HL-60 (cell line): ENCODE measurements at regions not wholly inside any gene's neighbourhood (a gene's known extent, or its start where the extent isn't known, plus 50 kb on each side); places are given as distances from the start of the nearest gene placed in this dataset.
"Not testable (repeated sequence)": the region's sequence is repeated elsewhere in the genome, so short reads cannot be mapped to it uniquely, and the experiment has no call there.

Experiments used
- DNase-seq, 2 experiments: peaks; one replicate each; pipeline ENCODE4 v3.0.0-alpha.2; 2010 to 2020; ENCODE audit warnings: low read depth in 1 of 2, low spot score in 1 of 2
- H3K27ac ChIP-seq: fragments of 250-450 bp; sonication (Bioruptor Pico); replicated peaks from 2 replicates; pipeline ENCODE4 v1.5.1; 2020; ENCODE audit warnings: mild to moderate bottlenecking, moderate library complexity
- H3K27me3 ChIP-seq: fragments of 250-450 bp; sonication (Bioruptor Pico); 2 replicates; pipeline ENCODE4 v1.5.1; 2021; ENCODE audit warnings: mild to moderate bottlenecking, moderate library complexity; ENCODE audit not compliant: insufficient read depth, poor library complexity, severe bottlenecking
- H3K4me3 ChIP-seq: replicated peaks from 2 replicates; pipeline ENCODE4 v1.5.1; 2011; ENCODE audit warnings: mild to moderate bottlenecking, control low read depth, low read length; ENCODE audit not compliant: insufficient read depth
- GABPA ChIP-seq: IDR thresholded peaks from 2 replicates; pipeline ENCODE4 v1.6.1; 2012; ENCODE audit warnings: low read depth
- POLR2AphosphoS5 ChIP-seq: IDR thresholded peaks from 2 replicates; pipeline ENCODE4 v1.6.1; 2012; ENCODE audit warnings: low read depth
- SPI1 ChIP-seq: IDR thresholded peaks from 2 replicates; pipeline ENCODE4 v1.6.1; 2012; ENCODE audit warnings: low read depth, mild to moderate bottlenecking, borderline replicate concordance
- TF ChIP-seq, protein P1 (sequence below): IDR thresholded peaks from 2 replicates; pipeline ENCODE4 v1.6.1; 2012; ENCODE audit warnings: low read depth; ENCODE audit not compliant: insufficient replicate concordance
- TF ChIP-seq, protein P2 (sequence below): IDR thresholded peaks from one replicate; pipeline ENCODE4 v1.5.1; 2011; ENCODE audit warnings: low read length, control low read depth, inconsistent platforms; ENCODE audit not compliant: insufficient read depth

DNA sequence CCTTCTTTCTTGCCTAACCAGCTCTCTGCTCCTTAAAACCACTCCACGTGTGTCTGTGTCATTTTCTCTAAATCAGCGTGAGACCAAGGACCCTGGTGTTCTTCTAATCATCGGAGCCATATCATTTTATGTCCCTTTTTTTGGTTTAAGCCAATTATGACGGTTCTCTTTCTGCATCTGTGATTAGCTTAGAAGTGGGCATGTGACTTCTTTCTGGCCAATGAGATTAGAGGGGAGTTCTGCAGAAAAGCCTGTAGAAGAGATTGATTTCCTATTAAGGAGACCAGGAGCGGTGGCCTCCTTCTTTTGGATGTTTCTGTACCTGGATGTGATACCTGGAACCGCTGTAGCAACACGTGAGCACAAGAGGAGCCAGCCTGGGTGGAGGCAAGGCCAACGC, 97.5 kb upstream of the PABPC3 start:
- no peak for TF ChIP-seq SPI1
- TF ChIP-seq, protein P1, sequence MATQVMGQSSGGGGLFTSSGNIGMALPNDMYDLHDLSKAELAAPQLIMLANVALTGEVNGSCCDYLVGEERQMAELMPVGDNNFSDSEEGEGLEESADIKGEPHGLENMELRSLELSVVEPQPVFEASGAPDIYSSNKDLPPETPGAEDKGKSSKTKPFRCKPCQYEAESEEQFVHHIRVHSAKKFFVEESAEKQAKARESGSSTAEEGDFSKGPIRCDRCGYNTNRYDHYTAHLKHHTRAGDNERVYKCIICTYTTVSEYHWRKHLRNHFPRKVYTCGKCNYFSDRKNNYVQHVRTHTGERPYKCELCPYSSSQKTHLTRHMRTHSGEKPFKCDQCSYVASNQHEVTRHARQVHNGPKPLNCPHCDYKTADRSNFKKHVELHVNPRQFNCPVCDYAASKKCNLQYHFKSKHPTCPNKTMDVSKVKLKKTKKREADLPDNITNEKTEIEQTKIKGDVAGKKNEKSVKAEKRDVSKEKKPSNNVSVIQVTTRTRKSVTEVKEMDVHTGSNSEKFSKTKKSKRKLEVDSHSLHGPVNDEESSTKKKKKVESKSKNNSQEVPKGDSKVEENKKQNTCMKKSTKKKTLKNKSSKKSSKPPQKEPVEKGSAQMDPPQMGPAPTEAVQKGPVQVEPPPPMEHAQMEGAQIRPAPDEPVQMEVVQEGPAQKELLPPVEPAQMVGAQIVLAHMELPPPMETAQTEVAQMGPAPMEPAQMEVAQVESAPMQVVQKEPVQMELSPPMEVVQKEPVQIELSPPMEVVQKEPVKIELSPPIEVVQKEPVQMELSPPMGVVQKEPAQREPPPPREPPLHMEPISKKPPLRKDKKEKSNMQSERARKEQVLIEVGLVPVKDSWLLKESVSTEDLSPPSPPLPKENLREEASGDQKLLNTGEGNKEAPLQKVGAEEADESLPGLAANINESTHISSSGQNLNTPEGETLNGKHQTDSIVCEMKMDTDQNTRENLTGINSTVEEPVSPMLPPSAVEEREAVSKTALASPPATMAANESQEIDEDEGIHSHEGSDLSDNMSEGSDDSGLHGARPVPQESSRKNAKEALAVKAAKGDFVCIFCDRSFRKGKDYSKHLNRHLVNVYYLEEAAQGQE: no peak
- H3K4me3 ChIP-seq: no peak overlapping the region
- peaks cover 20% of the 10 kb centered on the region for H3K27me3 ChIP-seq
- no peak for DNase-seq
- H3K27ac ChIP-seq: no peak overlapping the region

DNA sequence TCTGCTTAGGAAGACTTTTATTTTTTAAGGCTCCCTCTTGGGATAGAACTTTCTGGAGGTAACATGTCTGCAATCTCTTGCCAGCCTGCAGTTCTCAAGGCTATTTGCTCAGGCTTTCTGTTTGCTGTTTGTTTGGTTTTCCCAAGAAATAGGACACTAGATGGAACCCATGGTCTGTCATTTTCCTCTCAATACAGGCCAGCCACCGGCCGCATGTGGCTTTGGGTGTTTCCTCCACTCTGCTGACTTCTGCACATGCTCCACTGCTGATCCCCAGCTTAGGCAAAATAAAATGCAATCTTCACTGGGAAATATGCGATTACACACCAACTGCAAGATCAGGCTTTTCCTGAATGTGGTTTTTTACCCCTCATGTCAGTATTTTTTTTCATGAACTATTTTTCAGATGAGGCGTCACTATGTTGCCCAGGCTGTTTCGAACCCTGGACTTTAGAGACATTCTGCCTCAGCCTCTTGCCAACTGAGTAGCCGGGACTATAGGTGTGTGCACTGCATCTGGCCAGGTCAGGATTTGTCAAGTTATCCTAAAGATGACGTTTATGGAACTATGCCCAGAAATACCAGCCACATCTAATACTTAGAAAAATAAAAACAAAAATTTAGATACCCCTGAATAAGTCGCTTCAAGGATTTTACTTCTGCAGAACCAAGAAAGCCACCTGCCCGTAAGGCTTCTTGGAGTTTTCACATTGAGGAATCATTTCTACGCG, 94.3 kb upstream of the PABPC3 start:
- DNase-seq: no peak
- TF ChIP-seq GABPA (no peak), POLR2AphosphoS5 (no peak), SPI1 (no peak)
- TF ChIP-seq, protein P1: no peak
- TF ChIP-seq, protein P2, sequence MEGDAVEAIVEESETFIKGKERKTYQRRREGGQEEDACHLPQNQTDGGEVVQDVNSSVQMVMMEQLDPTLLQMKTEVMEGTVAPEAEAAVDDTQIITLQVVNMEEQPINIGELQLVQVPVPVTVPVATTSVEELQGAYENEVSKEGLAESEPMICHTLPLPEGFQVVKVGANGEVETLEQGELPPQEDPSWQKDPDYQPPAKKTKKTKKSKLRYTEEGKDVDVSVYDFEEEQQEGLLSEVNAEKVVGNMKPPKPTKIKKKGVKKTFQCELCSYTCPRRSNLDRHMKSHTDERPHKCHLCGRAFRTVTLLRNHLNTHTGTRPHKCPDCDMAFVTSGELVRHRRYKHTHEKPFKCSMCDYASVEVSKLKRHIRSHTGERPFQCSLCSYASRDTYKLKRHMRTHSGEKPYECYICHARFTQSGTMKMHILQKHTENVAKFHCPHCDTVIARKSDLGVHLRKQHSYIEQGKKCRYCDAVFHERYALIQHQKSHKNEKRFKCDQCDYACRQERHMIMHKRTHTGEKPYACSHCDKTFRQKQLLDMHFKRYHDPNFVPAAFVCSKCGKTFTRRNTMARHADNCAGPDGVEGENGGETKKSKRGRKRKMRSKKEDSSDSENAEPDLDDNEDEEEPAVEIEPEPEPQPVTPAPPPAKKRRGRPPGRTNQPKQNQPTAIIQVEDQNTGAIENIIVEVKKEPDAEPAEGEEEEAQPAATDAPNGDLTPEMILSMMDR: no peak

DNA sequence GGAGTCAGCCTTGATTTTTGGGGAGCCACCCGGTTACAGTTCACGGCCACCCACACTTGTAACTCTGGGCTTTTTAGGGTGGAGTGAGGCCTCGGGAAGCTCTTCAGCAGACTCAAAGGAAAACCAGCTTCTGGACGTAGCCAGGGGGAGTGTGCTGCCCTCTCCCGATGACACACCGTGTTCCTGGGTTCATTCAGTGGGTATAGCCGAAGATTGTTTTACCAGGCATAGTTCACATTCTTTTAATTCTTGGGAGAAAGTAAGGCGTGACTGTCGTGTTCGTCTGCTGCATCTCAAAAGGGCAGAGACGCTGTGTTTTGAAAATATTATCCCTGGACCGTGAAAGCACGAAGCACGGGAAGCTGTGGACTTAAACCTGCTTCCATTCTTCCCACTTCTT, 93.6 kb upstream of the PABPC3 start:
- H3K4me3 ChIP-seq: not testable (repeated sequence)

More for the DNA sequence above, 94.3 kb upstream of the PABPC3 start:
- no peak overlapping the region for H3K27ac ChIP-seq
- peaks cover 23% of the 10 kb centered on the region for H3K27me3 ChIP-seq
- no peak overlapping the region for H3K4me3 ChIP-seq

DNA sequence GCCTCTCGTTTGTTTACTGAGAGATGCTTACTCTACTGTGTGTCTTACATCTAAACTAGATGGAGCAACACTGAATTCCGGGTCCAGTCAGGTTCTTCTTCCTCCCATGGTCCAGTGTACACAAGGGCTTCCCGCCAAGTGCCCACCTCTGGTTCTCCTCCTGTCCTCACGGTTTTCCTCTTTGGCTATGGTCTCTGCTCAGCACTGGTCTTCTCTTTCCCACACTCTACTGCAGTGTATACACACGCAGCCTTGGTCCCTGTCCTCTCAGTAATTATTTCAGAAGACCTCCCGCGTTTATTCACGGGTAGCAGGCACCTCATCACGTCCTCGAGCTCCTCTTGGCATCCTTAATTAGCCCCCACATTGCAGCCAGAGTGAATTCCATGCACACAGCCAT, 91.4 kb upstream of the PABPC3 start:
- not testable (repeated sequence) for H3K27ac ChIP-seq, DNase-seq, H3K4me3 ChIP-seq
- H3K27me3 ChIP-seq: peaks cover 23% of the 10 kb centered on the region

More for the DNA sequence above, 93.6 kb upstream of the PABPC3 start:
- not testable (repeated sequence) for DNase-seq, H3K27ac ChIP-seq
- H3K27me3 ChIP-seq: peaks cover 23% of the 10 kb centered on the region

DNA sequence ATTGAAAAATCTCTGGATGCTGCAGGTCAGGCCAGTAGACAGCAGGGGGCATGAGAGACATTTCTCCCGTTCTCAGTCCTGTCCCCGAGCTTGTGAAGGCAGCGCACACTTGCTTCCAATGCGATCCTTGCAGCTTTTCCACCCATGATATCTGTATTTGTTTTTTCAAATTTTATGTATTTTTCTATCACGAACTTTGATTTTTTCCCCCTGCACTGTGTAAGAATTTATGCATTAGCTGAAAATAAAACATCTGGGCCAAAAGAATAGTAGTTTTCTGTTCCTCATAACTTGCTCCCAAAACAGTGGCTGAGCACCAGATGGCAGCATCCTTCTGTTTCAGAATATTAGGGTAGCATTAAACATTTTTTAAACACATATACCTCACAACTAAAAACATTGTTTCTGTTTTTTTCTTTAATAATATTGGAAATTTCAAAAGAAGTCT, 90.9 kb upstream of the PABPC3 start:
- H3K27ac ChIP-seq, H3K4me3 ChIP-seq, DNase-seq: not testable (repeated sequence)
- H3K27me3 ChIP-seq: peaks cover 25% of the 10 kb centered on the region

DNA sequence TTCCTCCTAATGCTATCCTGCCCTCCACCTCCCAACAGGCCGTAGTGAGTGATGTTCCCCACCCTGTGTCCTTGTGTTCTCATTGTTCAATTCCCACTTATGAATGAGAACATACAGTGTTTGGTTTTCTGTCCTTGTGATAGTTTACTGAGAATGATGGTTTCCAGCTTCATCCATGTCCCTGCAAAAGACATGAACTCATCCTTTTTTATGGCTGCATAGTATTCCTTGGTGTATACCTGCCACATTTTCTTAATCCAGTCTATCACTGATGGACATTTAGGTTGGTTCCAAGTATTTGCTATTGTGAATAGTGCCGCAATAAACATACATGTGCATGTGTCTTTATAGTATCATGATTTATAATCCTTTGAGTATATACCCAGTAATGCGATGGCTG, 88.5 kb upstream of the PABPC3 start:
- DNase-seq, H3K27ac ChIP-seq, H3K4me3 ChIP-seq: not testable (repeated sequence)

DNA sequence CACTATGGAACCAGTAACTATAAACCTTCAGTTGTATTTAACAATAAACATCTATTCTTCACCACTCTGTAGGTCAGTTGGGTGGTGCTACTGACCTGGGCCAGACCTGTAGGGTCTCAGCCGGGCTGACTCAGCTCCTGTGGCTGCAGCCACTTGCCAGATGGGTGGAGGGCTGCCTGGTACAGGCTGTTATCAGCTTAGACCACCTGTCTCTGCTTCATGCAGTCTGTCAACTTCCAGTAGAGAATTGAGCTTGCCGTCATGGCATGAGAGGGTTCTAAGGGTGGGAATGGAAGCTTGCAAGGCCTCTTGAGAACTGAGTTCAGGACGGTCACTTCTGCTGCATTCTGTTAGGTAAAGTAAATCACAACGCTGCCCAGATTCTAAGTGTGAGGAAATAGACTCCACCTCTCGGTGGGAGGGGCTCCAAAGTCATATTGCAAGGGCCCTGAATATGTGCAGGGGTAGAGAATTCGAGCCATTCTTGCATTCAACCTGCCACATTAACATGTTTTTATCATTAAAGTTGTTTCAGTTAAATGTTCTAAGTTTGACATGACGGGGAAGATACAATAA, 81.5 kb upstream of the PABPC3 start:
- H3K4me3 ChIP-seq, H3K27ac ChIP-seq, DNase-seq: not testable (repeated sequence)
- H3K27me3 ChIP-seq: peaks cover 28% of the 10 kb centered on the region

More for the DNA sequence above, 88.5 kb upstream of the PABPC3 start:
- H3K27me3 ChIP-seq: peaks cover 13% of the 10 kb centered on the region

DNA sequence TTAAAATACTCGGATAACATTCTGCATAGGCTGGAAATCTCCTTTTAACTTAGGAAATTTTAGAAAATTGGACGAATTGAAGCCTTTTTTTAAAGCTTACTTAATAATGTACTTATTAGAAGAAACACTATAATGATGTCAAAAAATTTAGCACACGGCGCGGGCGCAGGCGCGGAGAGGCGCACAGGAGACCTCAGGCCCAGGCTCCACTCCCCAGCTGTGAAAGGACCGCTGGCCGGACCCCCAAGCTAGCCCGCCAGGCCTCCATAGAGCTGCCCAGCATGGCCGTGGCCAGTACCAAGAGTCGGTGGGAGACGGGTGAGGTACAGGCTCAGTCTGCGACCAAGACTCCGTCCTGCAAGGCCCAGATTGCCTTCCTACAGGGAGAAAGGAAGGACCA, 78.8 kb upstream of the PABPC3 start:
- not testable (repeated sequence) for H3K4me3 ChIP-seq, DNase-seq, H3K27ac ChIP-seq
- H3K27me3 ChIP-seq: peaks cover 32% of the 10 kb centered on the region

DNA sequence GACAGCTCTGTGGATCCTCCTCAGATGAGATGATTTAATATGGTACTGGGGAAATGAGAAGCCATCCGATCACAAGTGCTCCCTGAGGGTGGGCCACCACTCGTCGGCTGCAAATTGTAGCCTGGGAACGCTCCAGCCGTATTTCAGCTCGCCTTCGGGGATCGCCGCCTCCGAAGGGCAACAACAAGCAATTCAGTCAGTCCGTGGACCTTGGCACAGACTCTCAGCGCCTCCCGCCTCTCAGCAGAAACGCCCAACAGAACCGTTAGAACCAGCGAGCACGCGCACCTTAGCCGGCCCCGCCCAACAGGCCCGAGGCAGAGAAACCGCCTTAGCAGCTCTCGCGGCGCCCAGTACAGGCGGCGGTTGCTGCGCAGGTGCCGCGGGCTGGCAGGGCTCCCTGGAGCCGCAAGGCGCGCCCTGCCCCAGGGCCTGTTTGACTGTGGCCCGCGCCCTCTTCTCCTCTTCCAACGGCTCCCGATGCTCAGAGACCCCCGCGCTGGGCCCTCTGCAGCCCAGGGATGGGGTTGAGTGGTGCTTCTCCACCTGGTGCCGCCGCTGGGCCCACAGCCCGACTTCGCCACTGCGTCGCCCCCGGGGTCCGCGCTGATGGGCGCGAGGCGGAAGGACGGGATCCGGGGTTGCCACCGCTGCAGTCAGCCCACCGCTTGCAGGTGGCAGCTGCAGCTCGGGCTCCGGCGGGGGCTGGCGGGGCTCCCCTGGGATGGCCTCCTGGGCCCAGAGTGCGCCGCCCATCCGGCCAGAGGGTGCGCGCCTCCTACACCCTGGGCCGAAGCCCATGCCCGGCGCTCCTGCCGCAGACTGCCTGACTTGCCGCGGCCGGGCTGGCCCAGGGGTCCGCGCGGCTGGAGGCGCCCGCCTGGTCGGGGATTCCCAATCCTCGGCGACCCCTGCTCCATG, 77.9 kb upstream of the PABPC3 start:
- Histone ChIP-seq H3K27me3 (peaks cover 30% of the 10 kb centered on the region), H3K4me3 (peak overlapping the region; percentile 31)
- not testable (repeated sequence) for H3K27ac ChIP-seq
- DNase-seq: peak in 1 of 2 experiments; percentile 25
